ENCODE measurements at regions not wholly inside any gene's neighbourhood (a gene's known extent, or its start where the extent isn't known, plus 50 kb on each side); places are given as distances from the start of the nearest gene placed in this dataset.

GRCh38 chr10:2019281-2019680, 282.0 kb upstream of the ADARB2 start:
- no peak overlapping the region for H3K9ac ChIP-seq (ENCODE audit: low read length)
- TF ChIP-seq CTCF (IDR thresholded peaks at IDR 0.05; ENCODE audit: insufficient read depth, low read length, poor library complexity, severe bottlenecking) = no peak
- TF ChIP-seq EZH2phosphoT487 (conservative IDR thresholded peaks at IDR 0.05; ENCODE audit: low read length) = no peak
- H3K36me3 ChIP-seq (ENCODE audit: low read length) = no peaks in the 10 kb centered on the region
- no peaks in the 10 kb centered on the region for H3K9me2 ChIP-seq (replicated peaks; ENCODE audit: insufficient read depth, low read length)
- no peak overlapping the region for H3K4me3 ChIP-seq (ENCODE audit: insufficient read depth, low read length, poor library complexity, severe bottlenecking)
- H2AFZ ChIP-seq (ENCODE audit: low read depth, low read length, severe bottlenecking) = no peak overlapping the region
- H3K27me3 ChIP-seq (ENCODE audit: low read length) = no peaks in the 10 kb centered on the region
- no peaks in the 10 kb centered on the region for H3K79me2 ChIP-seq (ENCODE audit: insufficient read depth, low read length)
- no peak overlapping the region for H3K27ac ChIP-seq (ENCODE audit: low read depth, low read length)
- no peaks in the 10 kb centered on the region for H3K9me3 ChIP-seq (ENCODE audit: insufficient read depth, low read length)
- H3K4me2 ChIP-seq (ENCODE audit: low read depth, low read length, poor library complexity, severe bottlenecking) = no peak overlapping the region
- H4K20me1 ChIP-seq (ENCODE audit: low read depth, low read length) = no peaks in the 10 kb centered on the region
- H3F3A ChIP-seq (ENCODE audit: insufficient read depth) = no peaks in the 10 kb centered on the region

- Histone ChIP-seq H3K27ac (ENCODE audit: low read depth, low read length) (no peak overlapping the region), H4K20me1 (ENCODE audit: low read depth, low read length) (no peaks in the 10 kb centered on the region), H3K4me2 (ENCODE audit: low read depth, low read length, poor library complexity, severe bottlenecking) (no peak overlapping the region), H3K36me3 (ENCODE audit: low read length) (no peaks in the 10 kb centered on the region), H3K9me2 (replicated peaks; ENCODE audit: insufficient read depth, low read length) (no peaks in the 10 kb centered on the region), H3K9me3 (ENCODE audit: insufficient read depth, low read length) (no peaks in the 10 kb centered on the region), H3K27me3 (ENCODE audit: low read length) (no peaks in the 10 kb centered on the region), H2AFZ (ENCODE audit: low read depth, low read length, severe bottlenecking) (no peak overlapping the region), H3F3A (ENCODE audit: insufficient read depth) (no peaks in the 10 kb centered on the region), H3K9ac (ENCODE audit: low read length) (no peak overlapping the region), H3K79me2 (ENCODE audit: insufficient read depth, low read length) (no peaks in the 10 kb centered on the region), H3K4me3 (ENCODE audit: insufficient read depth, low read length, poor library complexity, severe bottlenecking) (no peak overlapping the region)
- TF ChIP-seq CTCF (IDR thresholded peaks at IDR 0.05; ENCODE audit: insufficient read depth, low read length, poor library complexity, severe bottlenecking) = no peak
- TF ChIP-seq EZH2phosphoT487 (conservative IDR thresholded peaks at IDR 0.05; ENCODE audit: low read length) = no peak
Measured at GRCh38 chr10:2014541-2014940, 277.2 kb upstream of the ADARB2 start.

GRCh38 chr10:2012209-2012608, 274.9 kb upstream of the ADARB2 start:
- H2AFZ ChIP-seq (ENCODE audit: low read depth, low read length, severe bottlenecking) = no peak overlapping the region
- H3K27ac ChIP-seq (ENCODE audit: low read depth, low read length) = no peak overlapping the region
- no peaks in the 10 kb centered on the region for H3K79me2 ChIP-seq (ENCODE audit: insufficient read depth, low read length)
- H3K36me3 ChIP-seq (ENCODE audit: low read length) = no peaks in the 10 kb centered on the region
- H3K9ac ChIP-seq (ENCODE audit: low read length) = no peak overlapping the region
- TF ChIP-seq EZH2phosphoT487 (conservative IDR thresholded peaks at IDR 0.05; ENCODE audit: low read length) (no peak), CTCF (IDR thresholded peaks at IDR 0.05; ENCODE audit: insufficient read depth, low read length, poor library complexity, severe bottlenecking) (no peak)
- H3K4me3 ChIP-seq (ENCODE audit: insufficient read depth, low read length, poor library complexity, severe bottlenecking) = no peak overlapping the region
- no peaks in the 10 kb centered on the region for H3F3A ChIP-seq (ENCODE audit: insufficient read depth)
- H4K20me1 ChIP-seq (ENCODE audit: low read depth, low read length) = no peaks in the 10 kb centered on the region
- H3K9me3 ChIP-seq (ENCODE audit: insufficient read depth, low read length) = no peaks in the 10 kb centered on the region
- H3K4me2 ChIP-seq (ENCODE audit: low read depth, low read length, poor library complexity, severe bottlenecking) = no peak overlapping the region
- H3K27me3 ChIP-seq (ENCODE audit: low read length) = no peaks in the 10 kb centered on the region
- H3K9me2 ChIP-seq (replicated peaks; ENCODE audit: insufficient read depth, low read length) = no peaks in the 10 kb centered on the region

Measured in SU-DHL-6 (cell line).